Heart left ventricle (tissue), 16 donors: ENCODE measurements at regions not wholly inside any gene's neighbourhood (a gene's known extent, or its start where the extent isn't known, plus 50 kb on each side); places are given as distances from the start of the nearest gene placed in this dataset.
"Not testable (repeated sequence)": the region's sequence is repeated elsewhere in the genome, so short reads cannot be mapped to it uniquely, and the experiment has no call there.

Source experiments
- ATAC-seq, 4 donors: fragments of 200-7000 bp; cut with Tn5 transposase; one replicate each; pipeline ENCODE4 v1.9.1; 2020 to 2022; ENCODE audit warnings: moderate library complexity in 4 of 4, mild to moderate bottlenecking in 3 of 4, moderate number of reproducible peaks in 1 of 4
- DNase-seq, 5 donors: peaks; one replicate each; pipeline ENCODE4 v3.0.0-alpha.2; 2020
- H3K27ac ChIP-seq, 12 donors: fragments of 200-600 bp; sonication (generic) in 4 of 12; one replicate each; pipeline versions ENCODE4 v1.5.0 to v1.8.0; 2016 to 2022; ENCODE audit warnings: mild to moderate bottlenecking in 2 of 12
- H3K27me3 ChIP-seq, 9 donors: fragments of 200-600 bp; sonication (generic) in 2 of 9; one replicate each; pipeline versions ENCODE4 v1.5.1 to v1.8.0; 2016 to 2022; ENCODE audit warnings: mild to moderate bottlenecking in 3 of 9
- H3K36me3 ChIP-seq, 9 donors: fragments of 200-600 bp; sonication (generic) in 2 of 9; one replicate each; pipeline versions ENCODE4 v1.5.0 to v1.8.0; 2018 to 2022; ENCODE audit warnings: mild to moderate bottlenecking in 2 of 9
- H3K4me1 ChIP-seq, 12 donors: fragments of 200-600 bp; sonication (generic) in 4 of 12; one replicate each; pipeline versions ENCODE4 v1.5.0 to v1.8.0; 2016 to 2022; ENCODE audit warnings: mild to moderate bottlenecking in 3 of 12
- H3K4me3 ChIP-seq, 12 donors: fragments of 200-600 bp; sonication (generic) in 4 of 12; one replicate each; pipeline versions ENCODE4 v1.5.0 to v1.8.0; 2017 to 2022; ENCODE audit warnings: mild to moderate bottlenecking in 9 of 12, moderate library complexity in 4 of 12
- H3K9me3 ChIP-seq, 12 donors: fragments of 200-600 bp; sonication (generic) in 4 of 12; one replicate each; pipeline versions ENCODE4 v1.5.0 to v1.8.0; 2016 to 2022; ENCODE audit warnings: mild to moderate bottlenecking in 1 of 12
- POLR2A ChIP-seq, 2 donors: fragments of 450-650 bp; IDR thresholded peaks; one replicate each; pipeline ENCODE4 v1.6.1; 2017; ENCODE audit warnings: antibody characterized with exemption in 2 of 2, mild to moderate bottlenecking in 2 of 2, moderate library complexity in 2 of 2
- WGBS, 4 donors: extraction: QIAGEN DNeasy Blood & Tissue Kit in 2 of 4; methylation state at CpG; one replicate each; pipeline versions ENCODE4 v1.1.5 to v1.1.7; 2013 to 2018; 5-methylcytosine and 5-hydroxymethylcytosine counted together
- intact Hi-C, 10 donors: fragments of 100-400 bp; cut with DNase I; formaldehyde crosslinking; loops; one replicate each; pipeline versions ENCODE4 v1.11.1 to v1.14.2; 2022
- TF ChIP-seq, protein P1 (sequence below), 12 donors: fragments of 200-600 bp; sonication (generic) in 4 of 12; IDR thresholded peaks; one replicate each; pipeline versions ENCODE4 v1.5.0 to v1.8.0; 2018 to 2022; ENCODE audit warnings: antibody characterized with exemption in 12 of 12, mild to moderate bottlenecking in 5 of 12
- donor health status: ischemic (EF 13 %, LVEDD 7.1; RV severe dilation, severe dysfunction).
- donor health status: healthy with polysubstance abuse.
- donor health status: DM: no; HTN: yes; CAD: no.
- donor health status: DM: no; HTN: no; CAD: no.
- donor health status: ischemic (EF 25% LVEDD 6.9; RV normal size, moderate dysfunction).
- donor health status: ischemic (EF 25% LVEDD 5.7; RV mildly dilated, moderate dysfunction).
- donor health status: healthy.
- donor health status: DM: yes; HTN: yes; CAD: no.
- donor health status: ischemic (EF 35%, LVEDD 5.7; RV mildly dilated, moderate dysfunction).
- donor health status: nonischemic (EF 11% LVEDD 7.7; RV severe dilation, severe dysfunction).
- donor health status: DM: yes; HTN: yes; CAD: no.
- donor health status: PGD.
- donor health status: ischemic (EF 29% LVEDD 5.4; RV normal size, mild dysfunction).
- donor health status: nonischemic (EF 23%, LVEDD 6.1; RV moderate dilation, normal function).

GRCh38 chr4:53844551-53844950 lies 219.9 kb downstream of the CHIC2 start:
- no peak for DNase-seq
- no peak for ATAC-seq
- TF ChIP-seq, protein P1, sequence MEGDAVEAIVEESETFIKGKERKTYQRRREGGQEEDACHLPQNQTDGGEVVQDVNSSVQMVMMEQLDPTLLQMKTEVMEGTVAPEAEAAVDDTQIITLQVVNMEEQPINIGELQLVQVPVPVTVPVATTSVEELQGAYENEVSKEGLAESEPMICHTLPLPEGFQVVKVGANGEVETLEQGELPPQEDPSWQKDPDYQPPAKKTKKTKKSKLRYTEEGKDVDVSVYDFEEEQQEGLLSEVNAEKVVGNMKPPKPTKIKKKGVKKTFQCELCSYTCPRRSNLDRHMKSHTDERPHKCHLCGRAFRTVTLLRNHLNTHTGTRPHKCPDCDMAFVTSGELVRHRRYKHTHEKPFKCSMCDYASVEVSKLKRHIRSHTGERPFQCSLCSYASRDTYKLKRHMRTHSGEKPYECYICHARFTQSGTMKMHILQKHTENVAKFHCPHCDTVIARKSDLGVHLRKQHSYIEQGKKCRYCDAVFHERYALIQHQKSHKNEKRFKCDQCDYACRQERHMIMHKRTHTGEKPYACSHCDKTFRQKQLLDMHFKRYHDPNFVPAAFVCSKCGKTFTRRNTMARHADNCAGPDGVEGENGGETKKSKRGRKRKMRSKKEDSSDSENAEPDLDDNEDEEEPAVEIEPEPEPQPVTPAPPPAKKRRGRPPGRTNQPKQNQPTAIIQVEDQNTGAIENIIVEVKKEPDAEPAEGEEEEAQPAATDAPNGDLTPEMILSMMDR (IDR thresholded peaks at IDR 0.05), result no peak
- no peak for TF ChIP-seq POLR2A (IDR thresholded peaks at IDR 0.05)
- Histone ChIP-seq H3K4me1 (no peaks in the 10 kb centered on the region), H3K9me3 (no peaks in the 10 kb centered on the region), H3K27ac (no peak overlapping the region), H3K4me3 (no peak overlapping the region), H3K36me3 (no peaks in the 10 kb centered on the region), H3K27me3 (no peaks in the 10 kb centered on the region)
- 87 to 96% (median 94%) methylated on average over 2 of the region's 2 CpGs for WGBS, 4 donors
- intact Hi-C loops, result no loop called here

GRCh38 chr4:53844133-53844532 lies 220.3 kb downstream of the CHIC2 start:
- H3K4me3 ChIP-seq, result no peak overlapping the region
- intact Hi-C loops, result no loop called here
- H3K4me1 ChIP-seq, result no peaks in the 10 kb centered on the region
- H3K36me3 ChIP-seq, result no peaks in the 10 kb centered on the region
- H3K27me3 ChIP-seq, result no peaks in the 10 kb centered on the region
- TF ChIP-seq, protein P1 (IDR thresholded peaks at IDR 0.05), result no peak
- no peak for TF ChIP-seq POLR2A (IDR thresholded peaks at IDR 0.05)
- WGBS, 4 donors, result 56 to 66% (median 60%) methylated on average over 3 of the region's 3 CpGs
- ATAC-seq (no peak), DNase-seq (no peak)
- no peaks in the 10 kb centered on the region for H3K9me3 ChIP-seq
- H3K27ac ChIP-seq, result no peak overlapping the region

DNA sequence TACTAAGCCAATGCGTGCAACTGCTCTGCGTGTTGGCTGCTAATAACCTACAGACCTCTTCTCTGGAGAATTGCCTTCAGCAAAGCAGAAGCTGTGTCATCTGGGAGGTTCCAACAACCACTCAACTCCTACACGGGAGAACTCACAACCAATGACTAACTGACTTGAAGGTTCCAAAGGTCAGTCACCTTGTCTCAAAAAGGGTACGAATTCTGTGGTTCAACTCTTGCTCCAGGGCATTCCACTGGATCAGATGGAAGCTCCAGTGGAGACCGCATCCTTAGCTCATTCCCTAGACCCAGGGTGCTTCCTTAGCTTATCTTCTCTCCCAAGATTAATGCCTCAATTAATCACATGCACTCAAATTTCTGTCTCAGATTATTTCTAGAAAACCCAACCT lies 222.7 kb downstream of the CHIC2 start:
- no peak for DNase-seq
- H3K4me3 ChIP-seq, result no peak overlapping the region
- peaks cover 0 to 13% (median 0%) of the 10 kb centered on the region in 12 donors for H3K9me3 ChIP-seq
- intact Hi-C loops, result no loop called here
- TF ChIP-seq, protein P1 (IDR thresholded peaks at IDR 0.05), result no peak
- no peak for TF ChIP-seq POLR2A (IDR thresholded peaks at IDR 0.05)
- no peaks in the 10 kb centered on the region for H3K36me3 ChIP-seq
- no peak for ATAC-seq
- H3K27me3 ChIP-seq, result no peaks in the 10 kb centered on the region
- no peaks in the 10 kb centered on the region for H3K4me1 ChIP-seq
- H3K27ac ChIP-seq, result no peak overlapping the region
- WGBS, 4 donors, result 86 to 95% (median 92%) methylated on average over 5 of the region's 5 CpGs

- DNase-seq (no peak), ATAC-seq (no peak)
- TF ChIP-seq POLR2A (IDR thresholded peaks at IDR 0.05), result no peak
- TF ChIP-seq, protein P1 (IDR thresholded peaks at IDR 0.05), result no peak
- H3K36me3 ChIP-seq, result no peaks in the 10 kb centered on the region
- H3K27ac ChIP-seq, result no peak overlapping the region
- intact Hi-C loops, result no loop called here
- no peaks in the 10 kb centered on the region for H3K27me3 ChIP-seq
- no peaks in the 10 kb centered on the region for H3K4me1 ChIP-seq
- no peak overlapping the region for H3K4me3 ChIP-seq
- peaks cover 0 to 13% (median 0%) of the 10 kb centered on the region in 12 donors for H3K9me3 ChIP-seq
- WGBS, 4 donors, result 48 to 64% (median 54%) methylated on average over 2 of the region's 2 CpGs
These were observed 223.8 kb downstream of the CHIC2 start for GRCh38 chr4:53840643-53841042.

DNA sequence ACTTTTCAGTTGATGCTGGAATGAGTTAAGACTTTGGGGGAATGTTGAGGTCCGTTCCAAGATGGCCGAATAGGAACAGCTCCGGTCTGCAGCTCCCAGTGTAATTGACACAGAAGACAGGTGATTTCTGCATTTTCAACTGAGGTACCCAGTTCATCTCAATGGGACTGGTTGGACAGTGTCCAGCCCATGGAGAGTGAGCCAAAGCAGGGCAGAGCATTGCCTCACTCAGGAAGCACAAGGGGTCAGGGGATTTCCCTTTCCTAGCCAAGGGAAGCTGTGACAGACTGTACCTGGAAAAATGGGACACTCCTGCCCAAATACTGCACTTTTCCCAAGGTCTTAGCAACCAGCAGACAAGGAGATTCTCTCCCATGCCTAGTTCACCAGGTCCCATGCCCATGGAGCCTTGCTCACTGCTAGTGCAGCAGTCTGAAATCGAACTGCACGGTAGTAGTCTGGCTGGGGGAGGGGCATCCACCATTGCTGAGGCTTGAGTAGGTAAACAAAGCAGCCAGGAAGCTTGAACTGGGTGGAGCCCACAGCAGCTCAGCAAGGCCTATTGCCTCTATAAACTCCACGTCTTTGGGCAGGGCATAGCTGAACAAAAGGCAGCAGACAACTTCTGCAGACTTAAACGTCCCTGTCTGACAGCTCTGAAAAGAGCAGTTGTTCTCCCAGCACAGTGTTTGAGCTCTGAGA lies 231.0 kb downstream of the CHIC2 start:
- DNase-seq, H3K27me3 ChIP-seq, H3K27ac ChIP-seq, H3K36me3 ChIP-seq, H3K4me3 ChIP-seq, intact Hi-C loops, ATAC-seq, H3K4me1 ChIP-seq: not testable (repeated sequence)
- WGBS, 4 donors, result 80 to 83% (median 82%) methylated on average over 7 of the region's 7 CpGs
- peaks cover 0 to 30% (median 5%) of the 10 kb centered on the region in 12 donors for H3K9me3 ChIP-seq
